SU-DHL-6 (cell line): ENCODE measurements at regions not wholly inside any gene's neighbourhood (a gene's known extent, or its start where the extent isn't known, plus 50 kb on each side); places are given as distances from the start of the nearest gene placed in this dataset.

ENCODE experiments used
- EZH2phosphoT487 ChIP-seq: fragments of 200-600 bp; sonication (generic), shearing (Covaris generic); conservative IDR thresholded peaks from 2 replicates; pipeline ENCODE4 v1.6.1; 2018; ENCODE audit warnings: mild to moderate bottlenecking, antibody characterized with exemption, low read length, moderate library complexity, mixed read lengths
- TF ChIP-seq, protein P1 (sequence below): fragments of 200-600 bp; sonication (generic); IDR thresholded peaks from one replicate; pipeline ENCODE4 v1.5.1; 2017; ENCODE audit warnings: antibody characterized with exemption, mild to moderate bottlenecking, low read length, moderate library complexity; ENCODE audit not compliant: insufficient read depth, poor library complexity, severe bottlenecking

DNA sequence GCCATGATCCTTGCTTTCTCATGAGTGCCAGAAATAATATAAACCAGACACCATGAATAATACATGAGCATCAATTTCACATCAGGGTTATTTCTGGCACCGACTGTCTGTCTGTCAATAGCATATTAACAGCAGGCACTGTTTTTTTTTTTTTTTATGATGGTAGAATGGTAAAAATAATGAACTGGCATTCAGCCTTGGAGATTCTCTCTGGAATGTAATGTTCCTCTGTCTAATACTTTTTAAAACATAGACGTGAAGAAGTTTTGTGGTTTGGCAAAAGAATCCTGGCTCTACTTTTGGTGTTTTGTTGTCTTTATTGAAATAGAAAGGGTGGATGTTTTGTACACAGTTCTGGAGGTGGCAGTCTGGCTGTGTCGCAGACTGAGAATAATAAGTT is 874.6 kb upstream of the PRKX start:
- TF ChIP-seq, protein P1, sequence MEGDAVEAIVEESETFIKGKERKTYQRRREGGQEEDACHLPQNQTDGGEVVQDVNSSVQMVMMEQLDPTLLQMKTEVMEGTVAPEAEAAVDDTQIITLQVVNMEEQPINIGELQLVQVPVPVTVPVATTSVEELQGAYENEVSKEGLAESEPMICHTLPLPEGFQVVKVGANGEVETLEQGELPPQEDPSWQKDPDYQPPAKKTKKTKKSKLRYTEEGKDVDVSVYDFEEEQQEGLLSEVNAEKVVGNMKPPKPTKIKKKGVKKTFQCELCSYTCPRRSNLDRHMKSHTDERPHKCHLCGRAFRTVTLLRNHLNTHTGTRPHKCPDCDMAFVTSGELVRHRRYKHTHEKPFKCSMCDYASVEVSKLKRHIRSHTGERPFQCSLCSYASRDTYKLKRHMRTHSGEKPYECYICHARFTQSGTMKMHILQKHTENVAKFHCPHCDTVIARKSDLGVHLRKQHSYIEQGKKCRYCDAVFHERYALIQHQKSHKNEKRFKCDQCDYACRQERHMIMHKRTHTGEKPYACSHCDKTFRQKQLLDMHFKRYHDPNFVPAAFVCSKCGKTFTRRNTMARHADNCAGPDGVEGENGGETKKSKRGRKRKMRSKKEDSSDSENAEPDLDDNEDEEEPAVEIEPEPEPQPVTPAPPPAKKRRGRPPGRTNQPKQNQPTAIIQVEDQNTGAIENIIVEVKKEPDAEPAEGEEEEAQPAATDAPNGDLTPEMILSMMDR = no peak
- TF ChIP-seq EZH2phosphoT487 = no peak
